Natural killer cell treated with Interleukin-12 subunit alpha and Interleukin-12 subunit beta and Interleukin-15 and Interleukin-18, amount 100 ng/mL, for 72 hours (primary cell): ENCODE measurements at regions not wholly inside any gene's neighbourhood (a gene's known extent, or its start where the extent isn't known, plus 50 kb on each side); places are given as distances from the start of the nearest gene placed in this dataset.

Experiments
- ATAC-seq, 2 donors: fragments of 150-1000 bp; cut with Tn5 transposase in 1 of 2; sonication (Bioruptor Pico), chemical (Tn5 transposase) in 1 of 2; 2 replicates each; pipeline ENCODE4 v1.10.0; 2021
- DNase-seq: peaks from one replicate; pipeline ENCODE4 v3.0.0; 2022; ENCODE audit warnings: low spot score
- H3K27ac Mint-ChIP-seq, 2 donors: 1 replicate in 1 of 2; 2 replicates in 1 of 2; pipeline ENCODE4 v1.8.0; 2022; ENCODE audit warnings: mixed read lengths in 2 of 2, mild to moderate bottlenecking in 1 of 2, moderate library complexity in 1 of 2
- H3K27me3 Mint-ChIP-seq, 2 donors: 1 replicate in 1 of 2; 2 replicates in 1 of 2; pipeline ENCODE4 v1.8.0; 2022; ENCODE audit warnings: mixed read lengths in 2 of 2
- H3K36me3 Mint-ChIP-seq: one replicate; pipeline ENCODE4 v1.8.0; 2022; ENCODE audit warnings: mixed read lengths
- H3K4me1 Mint-ChIP-seq, 2 donors: 1 replicate in 1 of 2; 2 replicates in 1 of 2; pipeline ENCODE4 v1.8.0; 2022; ENCODE audit warnings: low read depth in 2 of 2, mixed read lengths in 2 of 2, mild to moderate bottlenecking in 1 of 2
- H3K4me3 Mint-ChIP-seq: one replicate; pipeline ENCODE4 v1.8.0; 2022; ENCODE audit warnings: mixed read lengths
- H3K9me3 Mint-ChIP-seq: 2 replicates; pipeline ENCODE4 v1.8.0; 2022; ENCODE audit warnings: mixed read lengths

DNA sequence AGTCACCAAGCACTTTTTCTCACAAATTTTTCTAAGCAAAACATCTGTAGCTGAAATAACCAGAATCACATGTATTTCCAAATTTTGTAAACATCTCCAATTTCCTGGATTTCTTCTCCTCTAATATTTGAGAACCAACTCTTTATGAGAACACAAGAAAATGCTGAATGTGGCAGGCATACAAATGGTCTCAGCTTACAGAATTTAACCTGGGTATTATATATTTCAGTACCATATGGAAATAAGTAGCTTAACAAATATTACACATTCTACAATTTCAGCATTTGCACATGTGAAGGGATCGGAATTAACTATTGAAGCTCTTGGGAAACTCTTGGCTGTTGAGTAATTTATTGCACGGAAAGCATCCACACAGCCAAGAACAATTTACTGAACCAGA, 92.5 kb downstream of the TBXT start:
- Mint-ChIP-seq H3K36me3 (no peaks in the 10 kb centered on the region), H3K27ac (no peak overlapping the region), H3K9me3 (no peaks in the 10 kb centered on the region), H3K27me3 (peaks cover 6 to 30% of the 10 kb centered on the region in 2 donors), H3K4me1 (no peaks in the 10 kb centered on the region), H3K4me3 (no peak overlapping the region)
- DNase-seq (no peak), ATAC-seq (no peak)

DNA sequence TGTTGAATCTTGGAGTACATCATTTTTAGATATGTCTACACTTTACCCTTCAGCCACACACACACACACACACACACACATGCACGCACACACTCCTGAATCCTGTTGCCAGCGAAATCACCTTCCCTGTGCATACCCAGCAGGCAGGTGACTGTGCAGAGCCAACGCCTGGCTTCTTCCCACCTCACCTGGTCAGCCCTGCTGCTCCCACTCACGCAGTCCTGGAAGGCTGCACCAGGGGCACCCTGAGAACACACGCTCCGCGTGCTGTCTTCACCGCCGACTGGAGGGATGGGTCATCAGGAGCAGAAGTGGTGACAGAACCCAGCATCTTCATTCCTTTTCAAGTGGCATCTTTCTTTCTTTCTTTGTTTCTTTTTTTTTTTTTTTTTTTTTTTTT, 94.6 kb downstream of the TBXT start:
- no peak for ATAC-seq
- Mint-ChIP-seq H3K27me3 (peaks cover 7 to 16% of the 10 kb centered on the region in 2 donors), H3K9me3 (no peaks in the 10 kb centered on the region), H3K4me1 (no peaks in the 10 kb centered on the region), H3K4me3 (no peak overlapping the region), H3K36me3 (no peaks in the 10 kb centered on the region), H3K27ac (no peak overlapping the region)
- DNase-seq = no peak

- Mint-ChIP-seq H3K9me3 (peaks cover 3% of the 10 kb centered on the region), H3K27me3 (peaks cover 16 to 21% of the 10 kb centered on the region in 2 donors), H3K4me3 (no peak overlapping the region), H3K36me3 (no peaks in the 10 kb centered on the region), H3K4me1 (no peaks in the 10 kb centered on the region), H3K27ac (no peak overlapping the region)
- no peak for ATAC-seq
- DNase-seq = no peak
Observed at GRCh38 chr6:166068768-166069167, 98.9 kb downstream of the TBXT start.

DNA sequence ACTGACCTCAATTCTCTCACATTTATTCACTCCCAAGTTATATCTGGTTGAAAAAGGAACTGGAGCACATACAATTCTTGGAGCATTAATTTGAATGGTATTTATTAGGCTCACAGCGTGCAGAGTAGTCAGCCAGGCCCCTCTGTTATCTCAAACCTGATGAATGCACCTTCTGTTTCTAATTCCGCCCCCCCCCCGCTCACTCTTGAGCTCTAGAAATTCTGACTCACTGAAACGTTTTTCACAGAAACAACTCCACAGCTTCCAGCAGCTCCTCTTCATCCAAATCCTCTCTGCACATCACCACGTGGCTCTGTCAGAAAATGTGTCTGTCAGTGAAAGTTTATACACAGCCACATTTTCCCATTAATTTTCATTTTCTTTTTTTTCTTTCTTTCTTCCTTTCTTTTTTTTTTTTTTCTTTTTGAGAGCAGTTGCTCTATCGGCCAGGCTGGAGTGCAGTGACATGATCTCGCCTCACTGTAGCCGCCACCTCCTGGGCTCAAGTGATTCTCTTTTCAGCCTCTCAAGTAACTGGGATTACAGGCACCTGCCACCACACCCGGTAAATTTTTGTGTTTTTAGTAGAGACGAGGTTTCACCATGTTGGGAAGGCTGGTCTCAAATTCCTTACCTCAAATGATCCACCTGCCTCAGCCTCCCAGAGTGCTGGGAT, 109.4 kb downstream of the TBXT start:
- Mint-ChIP-seq H3K27me3 (peaks cover 15 to 37% of the 10 kb centered on the region in 2 donors), H3K4me1 (no peaks in the 10 kb centered on the region), H3K27ac (no peak overlapping the region), H3K36me3 (peaks cover 14% of the 10 kb centered on the region), H3K9me3 (peaks cover 13% of the 10 kb centered on the region), H3K4me3 (no peak overlapping the region)
- DNase-seq (no peak), ATAC-seq (no peak)

DNA sequence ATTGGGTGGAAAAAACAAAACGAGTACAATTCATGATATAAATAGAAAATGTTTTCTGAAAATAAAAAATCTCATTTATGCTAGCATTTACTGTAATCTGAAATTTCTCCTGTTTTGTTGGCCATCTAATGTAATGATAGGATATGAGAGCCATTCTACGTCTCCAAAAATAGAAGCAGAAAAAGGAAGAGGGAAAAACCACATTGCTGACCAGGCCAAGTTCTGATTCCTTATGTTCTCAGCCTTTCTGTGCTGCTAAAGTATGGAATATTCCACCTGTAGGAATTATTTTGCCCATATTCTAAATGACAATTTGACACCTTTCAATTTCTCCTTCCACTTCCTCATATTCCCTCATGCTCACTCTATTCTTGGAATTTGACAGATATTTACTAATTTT, 110.2 kb downstream of the TBXT start:
- Mint-ChIP-seq H3K4me1 (no peaks in the 10 kb centered on the region), H3K27me3 (peaks cover 15 to 37% of the 10 kb centered on the region in 2 donors), H3K27ac (no peak overlapping the region), H3K9me3 (peaks cover 13% of the 10 kb centered on the region), H3K4me3 (no peak overlapping the region), H3K36me3 (peaks cover 16% of the 10 kb centered on the region)
- DNase-seq (no peak), ATAC-seq (no peak)

DNA sequence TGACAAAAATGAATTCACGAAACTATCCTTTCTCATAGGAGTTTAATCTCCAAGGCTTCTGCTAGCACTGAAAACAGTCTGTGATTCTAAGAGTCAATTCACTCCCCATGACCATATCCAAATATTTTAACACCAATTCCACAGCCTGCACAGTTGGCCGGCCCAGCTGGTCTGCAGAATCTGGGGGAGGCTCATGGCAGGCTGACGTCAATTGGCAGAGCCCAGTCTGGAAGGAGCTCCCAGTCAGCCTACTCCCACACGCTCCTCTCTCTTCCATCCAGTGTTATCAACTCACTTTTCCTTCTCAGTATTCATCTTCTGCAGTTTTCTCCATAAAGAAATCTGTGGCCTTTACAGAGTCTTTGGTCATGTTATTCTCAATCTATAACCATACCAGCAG, 111.0 kb downstream of the TBXT start:
- Mint-ChIP-seq H3K9me3 (peaks cover 19% of the 10 kb centered on the region), H3K4me1 (no peaks in the 10 kb centered on the region), H3K27me3 (peaks cover 15 to 37% of the 10 kb centered on the region in 2 donors), H3K36me3 (peaks cover 16% of the 10 kb centered on the region), H3K4me3 (no peak overlapping the region), H3K27ac (no peak overlapping the region)
- ATAC-seq = no peak
- DNase-seq = no peak

- H3K4me3 Mint-ChIP-seq = no peak overlapping the region
Observed at GRCh38 chr6:166055801-166056200, 111.8 kb downstream of the TBXT start.

GRCh38 chr6:166052837-166053236, 114.8 kb downstream of the TBXT start:
- H3K4me1 Mint-ChIP-seq = no peaks in the 10 kb centered on the region
- no peak overlapping the region for H3K27ac Mint-ChIP-seq
- ATAC-seq (no peak), DNase-seq (no peak)
- peaks cover 16% of the 10 kb centered on the region for H3K36me3 Mint-ChIP-seq
- peaks cover 12 to 25% of the 10 kb centered on the region in 2 donors for H3K27me3 Mint-ChIP-seq
- H3K4me3 Mint-ChIP-seq = no peak overlapping the region
- H3K9me3 Mint-ChIP-seq = peaks cover 19% of the 10 kb centered on the region

More at GRCh38 chr6:166055801-166056200, 111.8 kb downstream of the TBXT start:
- Mint-ChIP-seq H3K27me3 (peaks cover 15 to 36% of the 10 kb centered on the region in 2 donors), H3K4me1 (no peaks in the 10 kb centered on the region), H3K9me3 (peaks cover 19% of the 10 kb centered on the region), H3K36me3 (peaks cover 16% of the 10 kb centered on the region), H3K27ac (no peak overlapping the region)
- no peak for DNase-seq
- no peak for ATAC-seq

- H3K4me3 Mint-ChIP-seq = no peak overlapping the region
- DNase-seq = no peak
- H3K9me3 Mint-ChIP-seq = peaks cover 15% of the 10 kb centered on the region
- H3K36me3 Mint-ChIP-seq = peaks cover 16% of the 10 kb centered on the region
- H3K4me1 Mint-ChIP-seq = no peaks in the 10 kb centered on the region
- H3K27ac Mint-ChIP-seq = no peak overlapping the region
- H3K27me3 Mint-ChIP-seq = peaks cover 9 to 10% of the 10 kb centered on the region in 2 donors
- no peak for ATAC-seq
Observed at GRCh38 chr6:166050559-166050958, 117.1 kb downstream of the TBXT start.

- H3K4me1 Mint-ChIP-seq = no peaks in the 10 kb centered on the region
- peaks cover 13 to 14% of the 10 kb centered on the region in 2 donors for H3K27me3 Mint-ChIP-seq
- H3K4me3 Mint-ChIP-seq = no peak overlapping the region
- H3K9me3 Mint-ChIP-seq = peaks cover 3% of the 10 kb centered on the region
- DNase-seq (no peak), ATAC-seq (no peak)
- H3K36me3 Mint-ChIP-seq = no peaks in the 10 kb centered on the region
- H3K27ac Mint-ChIP-seq = no peak overlapping the region
Observed at GRCh38 chr6:166046982-166047381, 120.7 kb downstream of the TBXT start.

GRCh38 chr6:166046226-166046625, 121.4 kb downstream of the TBXT start:
- no peaks in the 10 kb centered on the region for H3K9me3 Mint-ChIP-seq
- no peak overlapping the region for H3K4me3 Mint-ChIP-seq
- no peak overlapping the region for H3K27ac Mint-ChIP-seq
- DNase-seq (no peak), ATAC-seq (no peak)
- H3K27me3 Mint-ChIP-seq = peaks cover 14 to 15% of the 10 kb centered on the region in 2 donors
- no peaks in the 10 kb centered on the region for H3K4me1 Mint-ChIP-seq
- no peaks in the 10 kb centered on the region for H3K36me3 Mint-ChIP-seq

GRCh38 chr6:166045860-166046200, 121.8 kb downstream of the TBXT start:
- ATAC-seq = no peak
- no peak overlapping the region for H3K27ac Mint-ChIP-seq
- H3K36me3 Mint-ChIP-seq = no peaks in the 10 kb centered on the region
- DNase-seq = no peak
- H3K4me1 Mint-ChIP-seq = no peaks in the 10 kb centered on the region
- no peak overlapping the region for H3K4me3 Mint-ChIP-seq
- H3K27me3 Mint-ChIP-seq = peaks cover 14 to 15% of the 10 kb centered on the region in 2 donors
- no peaks in the 10 kb centered on the region for H3K9me3 Mint-ChIP-seq

DNA sequence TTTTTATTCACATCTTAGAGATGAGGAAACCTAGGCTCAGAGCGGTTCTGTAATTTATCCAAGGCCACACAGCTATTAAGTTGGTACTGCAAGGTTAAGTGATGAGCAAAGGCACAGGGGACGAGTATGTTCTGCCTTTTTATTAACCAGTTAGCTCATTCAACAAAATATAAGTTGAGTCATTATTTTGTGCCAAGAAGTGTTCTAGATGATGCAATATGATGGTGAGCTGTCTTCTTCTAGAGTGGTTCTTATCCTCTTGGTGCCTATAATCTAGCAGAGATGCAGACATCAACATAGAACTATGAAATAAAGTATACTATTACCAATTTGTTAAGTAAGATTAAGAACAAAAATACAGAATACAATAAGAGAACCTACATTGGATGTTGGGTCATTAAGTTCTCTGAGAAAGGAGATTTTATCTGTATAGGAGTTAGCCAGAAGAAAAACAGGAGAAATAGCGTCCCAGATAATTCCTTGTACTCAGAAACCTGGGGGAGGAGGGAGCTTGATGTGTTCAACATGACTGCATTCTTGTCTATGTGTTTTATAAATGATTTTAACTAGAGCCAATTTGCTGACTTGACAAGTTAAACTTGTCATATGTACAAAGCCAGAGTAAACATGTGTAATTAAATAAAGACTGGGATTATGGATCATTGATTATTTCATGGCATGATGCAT, 122.3 kb downstream of the TBXT start:
- H3K27ac Mint-ChIP-seq = no peak overlapping the region
- no peaks in the 10 kb centered on the region for H3K9me3 Mint-ChIP-seq
- ATAC-seq (peak in 1 of 2 donors; percentile 36), DNase-seq (no peak)
- H3K4me3 Mint-ChIP-seq = no peak overlapping the region
- H3K27me3 Mint-ChIP-seq = peaks cover 13 to 14% of the 10 kb centered on the region in 2 donors
- H3K36me3 Mint-ChIP-seq = no peaks in the 10 kb centered on the region
- H3K4me1 Mint-ChIP-seq = no peaks in the 10 kb centered on the region

DNA sequence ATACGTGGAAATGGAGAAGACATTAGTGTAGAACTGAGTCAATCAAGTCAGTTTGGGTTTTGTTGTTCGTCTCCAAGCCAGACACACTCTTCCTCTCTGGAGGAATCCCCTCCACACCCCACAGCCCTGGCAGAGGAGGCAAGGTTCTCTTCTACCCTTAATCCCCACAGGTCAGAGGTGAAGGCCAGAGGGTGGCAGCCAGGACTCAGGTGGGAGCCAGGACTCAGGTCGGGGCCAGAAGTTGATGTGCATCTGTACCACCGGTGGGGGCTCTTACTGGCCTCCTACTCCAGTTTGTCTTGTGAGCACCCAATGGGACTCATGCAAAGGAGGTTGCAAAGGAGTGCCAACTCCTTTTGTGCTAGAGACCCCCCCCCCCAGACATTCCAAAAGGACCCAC, 126.4 kb downstream of the TBXT start:
- DNase-seq (no peak), ATAC-seq (no peak)
- Mint-ChIP-seq H3K36me3 (no peaks in the 10 kb centered on the region), H3K9me3 (peaks cover 6% of the 10 kb centered on the region), H3K27me3 (peaks cover 6 to 13% of the 10 kb centered on the region in 2 donors), H3K4me3 (no peak overlapping the region), H3K4me1 (no peaks in the 10 kb centered on the region), H3K27ac (no peak overlapping the region)
